PFSK-1 (cell line): ENCODE measurements at regions not wholly inside any gene's neighbourhood (a gene's known extent, or its start where the extent isn't known, plus 50 kb on each side); places are given as distances from the start of the nearest gene placed in this dataset.

Experiments used
- FOXP2 ChIP-seq: optimal IDR thresholded peaks from 2 replicates; pipeline ENCODE3; 2011; ENCODE audit warnings: borderline replicate concordance, control low read depth, inconsistent platforms; ENCODE audit not compliant: insufficient read depth; ENCODE audit errors: extremely low read length, extremely low read depth
- POLR2AphosphoS5 ChIP-seq: IDR thresholded peaks from 2 replicates; pipeline ENCODE4 v1.6.1; 2012; ENCODE audit warnings: low read depth, mild to moderate bottlenecking, control low read depth, low read length, moderate library complexity
- REST ChIP-seq, 2 experiments: IDR thresholded peaks; 2 replicates each; pipeline versions ENCODE4 v1.6.1 to v1.8.0; 2011 to 2012; ENCODE audit warnings: low read depth in 2 of 2, low read length in 2 of 2, control low read depth in 1 of 2, inconsistent platforms in 1 of 2, mild to moderate bottlenecking in 1 of 2, moderate library complexity in 1 of 2; ENCODE audit not compliant: insufficient read depth in 1 of 2
- SIN3A ChIP-seq: IDR thresholded peaks from 2 replicates; pipeline ENCODE4 v1.6.1; 2012; ENCODE audit warnings: mild to moderate bottlenecking, low read length, moderate library complexity, borderline replicate concordance; ENCODE audit not compliant: insufficient read depth
- TAF1 ChIP-seq: IDR thresholded peaks from 2 replicates; pipeline ENCODE4 v1.6.1; 2012; ENCODE audit warnings: low read length, control low read depth, borderline replicate concordance; ENCODE audit not compliant: insufficient read depth

GRCh38 chr12:111081600-111081999 is 161.2 kb upstream of the MYL2 start:
- TF ChIP-seq FOXP2 (no peak), SIN3A (no peak), POLR2AphosphoS5 (no peak), REST (IDR thresholded peaks at IDR 0.05; ENCODE audit: insufficient read depth in 1 of 2, low read depth in 2 of 2, low read length in 2 of 2) (no peak), TAF1 (no peak)

GRCh38 chr12:111078731-111079130 is 158.4 kb upstream of the MYL2 start:
- TF ChIP-seq SIN3A (no peak), POLR2AphosphoS5 (no peak), REST (IDR thresholded peaks at IDR 0.05; ENCODE audit: insufficient read depth in 1 of 2, low read depth in 2 of 2, low read length in 2 of 2) (no peak)

GRCh38 chr12:111076611-111077451 is 156.5 kb upstream of the MYL2 start:
- TF ChIP-seq REST (IDR thresholded peaks at IDR 0.05; ENCODE audit: insufficient read depth in 1 of 2, low read depth in 2 of 2, low read length in 2 of 2): no peak
- no peak for TF ChIP-seq FOXP2
- no peak for TF ChIP-seq TAF1
- no peak for TF ChIP-seq POLR2AphosphoS5
- no peak for TF ChIP-seq SIN3A

GRCh38 chr12:111076199-111076598 is 155.8 kb upstream of the MYL2 start:
- TF ChIP-seq TAF1 (no peak), SIN3A (no peak), REST (IDR thresholded peaks at IDR 0.05; ENCODE audit: insufficient read depth in 1 of 2, low read depth in 2 of 2, low read length in 2 of 2) (no peak)

GRCh38 chr12:111074965-111075364 is 154.6 kb upstream of the MYL2 start:
- no peak for TF ChIP-seq REST (IDR thresholded peaks at IDR 0.05; ENCODE audit: insufficient read depth in 1 of 2, low read depth in 2 of 2, low read length in 2 of 2)
- no peak for TF ChIP-seq TAF1
- TF ChIP-seq POLR2AphosphoS5: no peak
- TF ChIP-seq SIN3A: no peak
- TF ChIP-seq FOXP2: no peak
